ENCODE measurements at regions not wholly inside any gene's neighbourhood (a gene's known extent, or its start where the extent isn't known, plus 50 kb on each side); places are given as distances from the start of the nearest gene placed in this dataset.

- no peaks in the 10 kb centered on the region; the same call in 1 of the 2 replicates for H3K9me3 ChIP-seq (ENCODE audit: control insufficient read depth, insufficient read depth, low read length)
- no peak overlapping the region for H3K4me3 ChIP-seq (ENCODE audit: low read depth, low read length)
- no peak for DNase-seq (ENCODE audit: low read depth, low spot score)
- POLR2A ChIA-PET: no interaction called here
- H3K27me3 ChIP-seq (ENCODE audit: control insufficient read depth, insufficient read depth, low read length): no peaks in the 10 kb centered on the region
- no peak overlapping the region for H3K27ac ChIP-seq (ENCODE audit: low read depth, low read length)
- TF ChIP-seq CTCF (IDR thresholded peaks at IDR 0.05; ENCODE audit: low read depth, low read length): no peak
- CTCF ChIA-PET: interaction anchor here (1.1 kb wide), 1 partner anchor 14 kb away, joined by 3 read pairs; no protein-coding TSS in a partner anchor
These were observed 180.5 kb downstream of the IGLL1 start for GRCh38 chr22:23399367-23400285.

- CTCF ChIA-PET: interaction anchor here (1.1 kb wide), 1 partner anchor 13 kb away, joined by 3 read pairs; no protein-coding TSS in a partner anchor
- no peak for DNase-seq (ENCODE audit: low read depth, low spot score)
- Histone ChIP-seq H3K27ac (ENCODE audit: low read depth, low read length) (no peak overlapping the region), H3K4me3 (ENCODE audit: low read depth, low read length) (no peak overlapping the region), H3K27me3 (ENCODE audit: control insufficient read depth, insufficient read depth, low read length) (no peaks in the 10 kb centered on the region), H3K9me3 (ENCODE audit: control insufficient read depth, insufficient read depth, low read length) (no peaks in the 10 kb centered on the region; the same call in 1 of the 2 replicates)
- no peak for TF ChIP-seq CTCF (IDR thresholded peaks at IDR 0.05; ENCODE audit: low read depth, low read length)
- POLR2A ChIA-PET: no interaction called here
These were observed 181.3 kb downstream of the IGLL1 start for GRCh38 chr22:23398701-23399366.

- ChIA-PET POLR2A (no interaction called here), CTCF (no interaction called here)
- TF ChIP-seq CTCF (IDR thresholded peaks at IDR 0.05; ENCODE audit: low read depth, low read length): no peak
- H3K27ac ChIP-seq (ENCODE audit: low read depth, low read length): no peak overlapping the region
- H3K9me3 ChIP-seq (ENCODE audit: control insufficient read depth, insufficient read depth, low read length): no peaks in the 10 kb centered on the region; the same call in 1 of the 2 replicates
- H3K4me3 ChIP-seq (ENCODE audit: low read depth, low read length): no peak overlapping the region
- no peaks in the 10 kb centered on the region for H3K27me3 ChIP-seq (ENCODE audit: control insufficient read depth, insufficient read depth, low read length)
- no peak for DNase-seq (ENCODE audit: low read depth, low spot score)
These were observed 182.2 kb downstream of the IGLL1 start for GRCh38 chr22:23397613-23398567.

- TF ChIP-seq CTCF (IDR thresholded peaks at IDR 0.05; ENCODE audit: low read depth, low read length): no peak
- H3K4me3 ChIP-seq (ENCODE audit: low read depth, low read length): no peak overlapping the region
- no peaks in the 10 kb centered on the region for H3K27me3 ChIP-seq (ENCODE audit: control insufficient read depth, insufficient read depth, low read length)
- POLR2A ChIA-PET: no interaction called here
- no peak for DNase-seq (ENCODE audit: low read depth, low spot score)
- no peaks in the 10 kb centered on the region; the same call in 1 of the 2 replicates for H3K9me3 ChIP-seq (ENCODE audit: control insufficient read depth, insufficient read depth, low read length)
- CTCF ChIA-PET: no interaction called here
- H3K27ac ChIP-seq (ENCODE audit: low read depth, low read length): no peak overlapping the region
These were observed 183.0 kb downstream of the IGLL1 start for GRCh38 chr22:23397008-23397612.

Data from AG04450 (cell line).